ENCODE measurements at regions not wholly inside any gene's neighbourhood (a gene's known extent, or its start where the extent isn't known, plus 50 kb on each side); places are given as distances from the start of the nearest gene placed in this dataset.

DNA sequence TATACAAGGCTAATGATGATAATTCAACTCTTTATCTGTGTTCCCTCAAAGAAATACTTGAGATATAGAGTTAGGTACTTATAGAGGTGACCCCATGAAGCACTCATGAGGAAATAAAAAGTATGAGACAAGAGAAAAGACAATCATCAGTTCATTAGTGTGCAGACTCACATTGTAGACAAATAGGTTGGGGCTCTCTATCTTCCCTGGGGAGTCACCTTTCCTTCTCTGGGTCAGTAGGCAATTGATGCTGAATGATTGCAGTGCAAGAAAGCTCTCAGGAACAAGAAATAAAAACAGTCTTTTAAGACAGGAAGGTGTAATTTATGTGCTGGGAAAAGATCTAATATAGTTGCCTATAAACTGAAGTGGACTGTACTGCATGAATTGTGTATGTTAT, 1357.6 kb upstream of the EPHA6 start:
- TF ChIP-seq, protein P1, sequence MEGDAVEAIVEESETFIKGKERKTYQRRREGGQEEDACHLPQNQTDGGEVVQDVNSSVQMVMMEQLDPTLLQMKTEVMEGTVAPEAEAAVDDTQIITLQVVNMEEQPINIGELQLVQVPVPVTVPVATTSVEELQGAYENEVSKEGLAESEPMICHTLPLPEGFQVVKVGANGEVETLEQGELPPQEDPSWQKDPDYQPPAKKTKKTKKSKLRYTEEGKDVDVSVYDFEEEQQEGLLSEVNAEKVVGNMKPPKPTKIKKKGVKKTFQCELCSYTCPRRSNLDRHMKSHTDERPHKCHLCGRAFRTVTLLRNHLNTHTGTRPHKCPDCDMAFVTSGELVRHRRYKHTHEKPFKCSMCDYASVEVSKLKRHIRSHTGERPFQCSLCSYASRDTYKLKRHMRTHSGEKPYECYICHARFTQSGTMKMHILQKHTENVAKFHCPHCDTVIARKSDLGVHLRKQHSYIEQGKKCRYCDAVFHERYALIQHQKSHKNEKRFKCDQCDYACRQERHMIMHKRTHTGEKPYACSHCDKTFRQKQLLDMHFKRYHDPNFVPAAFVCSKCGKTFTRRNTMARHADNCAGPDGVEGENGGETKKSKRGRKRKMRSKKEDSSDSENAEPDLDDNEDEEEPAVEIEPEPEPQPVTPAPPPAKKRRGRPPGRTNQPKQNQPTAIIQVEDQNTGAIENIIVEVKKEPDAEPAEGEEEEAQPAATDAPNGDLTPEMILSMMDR (IDR thresholded peaks at IDR 0.05): no peak
- TF ChIP-seq EZH2 (IDR thresholded peaks at IDR 0.05): no peak

Data from neural progenitor cell (in vitro differentiated cells).